Thyroid gland (tissue), 4 donors: ENCODE measurements at regions not wholly inside any gene's neighbourhood (a gene's known extent, or its start where the extent isn't known, plus 50 kb on each side); places are given as distances from the start of the nearest gene placed in this dataset.

ENCODE experiments used
- CTCF ChIP-seq, 6 experiments: fragments of 200-600 bp in 3 of 6; fragments of 450-650 bp in 3 of 6; sonication (generic) in 3 of 6; IDR thresholded peaks; one replicate each; pipeline ENCODE4 v1.5.1; 2016 to 2019; ENCODE audit warnings: antibody characterized with exemption in 6 of 6, mild to moderate bottlenecking in 2 of 6, inconsistent platforms in 1 of 6, moderate library complexity in 1 of 6
- POLR2A ChIP-seq, 2 donors: fragments of 450-650 bp; IDR thresholded peaks; one replicate each; pipeline ENCODE4 v1.6.1; 2017; ENCODE audit warnings: antibody characterized with exemption in 2 of 2, mild to moderate bottlenecking in 2 of 2, moderate library complexity in 1 of 2

- no peak for TF ChIP-seq CTCF (IDR thresholded peaks at IDR 0.05)
- TF ChIP-seq POLR2A (IDR thresholded peaks at IDR 0.05), result no peak
These were observed 97.2 kb upstream of the PDE10A start for GRCh38 chr6:165760126-165760802.
